Amniotic stem cell (primary cell): ENCODE measurements at regions not wholly inside any gene's neighbourhood (a gene's known extent, or its start where the extent isn't known, plus 50 kb on each side); places are given as distances from the start of the nearest gene placed in this dataset.

ENCODE experiments used
- DNase-seq: peaks from one replicate; lab custom pipeline; 2025; lab: John Stamatoyannopoulos, UW

GRCh38 chr1:199161766-199162303, 523.0 kb downstream of the PTPRC start:
- no peak for DNase-seq

GRCh38 chr1:199163267-199163666, 524.4 kb downstream of the PTPRC start:
- no peak for DNase-seq

- no peak for DNase-seq
These were observed 524.8 kb downstream of the PTPRC start for GRCh38 chr1:199163670-199164069.

GRCh38 chr1:199167460-199167859, 528.6 kb downstream of the PTPRC start:
- no peak for DNase-seq

- no peak for DNase-seq
These were observed 530.2 kb downstream of the PTPRC start for GRCh38 chr1:199168888-199169585.

GRCh38 chr1:199170711-199171110, 531.9 kb downstream of the PTPRC start:
- no peak for DNase-seq

GRCh38 chr1:199172171-199173124, 533.6 kb downstream of the PTPRC start:
- DNase-seq: no peak

GRCh38 chr1:199173356-199173755, 534.5 kb downstream of the PTPRC start:
- DNase-seq: no peak

- no peak for DNase-seq
These were observed 535.5 kb downstream of the PTPRC start for GRCh38 chr1:199174336-199174735.

GRCh38 chr1:199176713-199177112, 537.9 kb downstream of the PTPRC start:
- no peak for DNase-seq

GRCh38 chr1:199177241-199177640, 538.4 kb downstream of the PTPRC start:
- no peak for DNase-seq

GRCh38 chr1:199178646-199179045, 539.8 kb downstream of the PTPRC start:
- DNase-seq: no peak

- DNase-seq: no peak
These were observed 543.5 kb downstream of the PTPRC start for GRCh38 chr1:199182186-199182843.

GRCh38 chr1:199184180-199184579, 545.3 kb downstream of the PTPRC start:
- no peak for DNase-seq

GRCh38 chr1:199194862-199195261, 556.0 kb downstream of the PTPRC start:
- DNase-seq: no peak

GRCh38 chr1:199197695-199198094, 558.9 kb downstream of the PTPRC start:
- DNase-seq: no peak

GRCh38 chr1:199202331-199202730, 563.5 kb downstream of the PTPRC start:
- no peak for DNase-seq

GRCh38 chr1:199204231-199204630, 565.4 kb downstream of the PTPRC start:
- no peak for DNase-seq

GRCh38 chr1:199205740-199206441, 567.1 kb downstream of the PTPRC start:
- DNase-seq: no peak

GRCh38 chr1:199208847-199209246, 570.0 kb downstream of the PTPRC start:
- no peak for DNase-seq

- DNase-seq: no peak
These were observed 579.2 kb downstream of the PTPRC start for GRCh38 chr1:199218065-199218464.

- DNase-seq: no peak
These were observed 579.7 kb downstream of the PTPRC start for GRCh38 chr1:199218533-199218932.
